M059J (cell line): ENCODE measurements at regions not wholly inside any gene's neighbourhood (a gene's known extent, or its start where the extent isn't known, plus 50 kb on each side); places are given as distances from the start of the nearest gene placed in this dataset.
"Not testable (repeated sequence)": the region's sequence is repeated elsewhere in the genome, so short reads cannot be mapped to it uniquely, and the experiment has no call there.

Experiments
- DNase-seq: peaks from one replicate; pipeline ENCODE4 v3.0.0-alpha.2; 2012; ENCODE audit warnings: low read depth

DNA sequence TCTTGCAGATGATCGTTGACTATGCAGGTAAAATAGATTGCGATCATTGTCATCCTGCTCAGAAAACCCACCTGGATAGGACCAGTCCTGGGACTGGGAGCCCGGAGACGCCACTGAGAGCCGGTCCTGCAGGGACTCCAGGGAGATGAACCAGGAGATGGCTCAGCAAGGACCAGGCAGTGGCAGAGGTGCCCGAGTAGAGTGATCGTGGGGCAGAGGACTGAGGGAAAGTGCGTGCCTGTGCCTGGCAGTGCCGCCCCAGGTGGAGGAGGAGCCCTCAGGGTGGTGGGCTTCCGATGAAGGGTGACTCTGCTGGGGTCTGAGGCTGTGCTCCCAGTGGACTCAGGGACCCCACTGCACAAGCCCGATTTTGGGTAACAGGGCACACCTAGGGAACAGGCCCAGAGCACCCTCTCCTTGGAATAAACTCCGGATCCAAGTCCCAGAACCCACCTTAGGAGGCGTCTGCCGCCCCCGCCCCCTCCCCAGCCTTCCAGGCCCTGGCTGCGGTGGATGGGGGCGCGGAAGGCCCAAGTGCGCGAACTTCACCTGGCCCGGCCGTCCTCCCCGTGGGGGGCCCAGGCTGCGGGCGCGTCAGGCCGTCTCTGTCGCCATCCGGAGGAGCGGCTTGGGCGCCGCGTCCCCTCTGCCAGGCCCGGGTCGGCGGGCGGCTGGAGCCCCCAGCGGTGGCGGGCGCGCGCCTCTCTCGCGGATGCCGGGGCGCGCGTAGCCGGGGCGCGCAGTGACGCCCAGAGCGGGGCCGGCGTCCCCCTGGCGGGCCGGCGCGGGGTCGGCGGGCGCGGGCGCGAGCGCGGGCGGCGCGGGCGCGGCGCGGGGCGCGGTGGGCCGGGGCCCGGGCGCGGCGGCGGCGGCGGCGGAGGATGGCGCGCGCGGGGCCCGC lies 1338.8 kb downstream of the BRD1 start:
- DNase-seq = no peak

- no peak for DNase-seq
These were observed 1339.5 kb downstream of the BRD1 start for GRCh38 chr22:48488149-48488551.

- DNase-seq = no peak
These were observed 1341.1 kb downstream of the BRD1 start for GRCh38 chr22:48486558-48486957.

GRCh38 chr22:48486134-48486532 lies 1341.5 kb downstream of the BRD1 start:
- no peak for DNase-seq

- no peak for DNase-seq
These were observed 1342.2 kb downstream of the BRD1 start for GRCh38 chr22:48485149-48486133.

- DNase-seq = no peak
These were observed 1343.7 kb downstream of the BRD1 start for GRCh38 chr22:48483764-48484528.

DNA sequence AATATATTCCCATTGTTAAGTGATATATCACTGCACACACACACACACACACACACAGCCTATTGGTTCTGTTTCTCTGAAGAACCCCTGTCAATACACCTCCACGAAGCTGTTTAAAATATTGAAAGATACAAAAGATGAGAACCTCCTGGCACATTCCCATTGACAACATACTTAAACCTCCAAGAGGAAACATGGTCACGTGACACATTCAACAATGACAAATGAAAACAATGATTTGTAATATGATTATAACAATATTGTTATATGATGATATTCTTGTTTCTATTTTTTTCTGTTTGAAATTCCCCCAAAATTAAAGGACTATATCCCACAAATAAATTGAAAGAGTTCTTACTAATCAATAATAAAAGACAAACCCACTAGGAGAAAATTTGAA lies 1344.9 kb downstream of the BRD1 start:
- DNase-seq = no peak

- not testable (repeated sequence) for DNase-seq
These were observed 1345.5 kb downstream of the BRD1 start for GRCh38 chr22:48482198-48482597.

GRCh38 chr22:48481748-48482147 lies 1345.9 kb downstream of the BRD1 start:
- DNase-seq = no peak

DNA sequence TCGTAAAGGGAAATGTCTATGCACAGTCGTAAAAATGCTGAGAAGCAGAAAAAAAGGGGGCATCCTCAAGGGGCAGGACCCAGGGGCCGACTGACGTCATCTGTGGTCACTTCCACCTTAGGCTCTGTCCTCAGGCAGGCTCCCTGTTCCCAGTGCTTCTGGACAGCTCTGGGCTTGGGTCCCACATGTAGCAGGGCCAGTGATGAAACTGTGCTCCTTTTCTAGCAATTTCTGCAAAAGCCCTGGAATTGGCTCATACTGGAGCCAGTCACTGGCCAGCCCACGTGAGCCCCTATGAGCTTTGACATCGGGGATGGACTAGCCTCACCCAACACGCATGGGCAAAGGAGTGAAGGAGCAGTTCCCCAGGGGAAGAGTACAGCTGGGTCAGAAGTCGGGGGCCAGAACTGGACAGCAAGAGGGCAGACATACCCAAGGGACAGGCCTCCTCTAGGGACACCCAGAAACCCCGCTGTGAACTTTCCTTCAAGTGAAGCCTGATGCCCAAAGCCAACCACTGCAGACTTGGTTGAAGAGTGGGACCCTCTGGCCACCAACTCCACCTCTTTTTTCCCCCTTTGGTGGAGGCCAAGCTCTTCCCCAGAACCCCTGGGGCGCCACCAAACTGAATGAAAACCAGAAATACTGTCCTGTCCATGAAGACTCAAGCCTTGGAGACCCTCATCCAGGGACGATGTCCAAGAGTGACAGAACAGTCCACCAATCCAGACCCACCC lies 1349.0 kb downstream of the BRD1 start:
- no peak for DNase-seq

DNA sequence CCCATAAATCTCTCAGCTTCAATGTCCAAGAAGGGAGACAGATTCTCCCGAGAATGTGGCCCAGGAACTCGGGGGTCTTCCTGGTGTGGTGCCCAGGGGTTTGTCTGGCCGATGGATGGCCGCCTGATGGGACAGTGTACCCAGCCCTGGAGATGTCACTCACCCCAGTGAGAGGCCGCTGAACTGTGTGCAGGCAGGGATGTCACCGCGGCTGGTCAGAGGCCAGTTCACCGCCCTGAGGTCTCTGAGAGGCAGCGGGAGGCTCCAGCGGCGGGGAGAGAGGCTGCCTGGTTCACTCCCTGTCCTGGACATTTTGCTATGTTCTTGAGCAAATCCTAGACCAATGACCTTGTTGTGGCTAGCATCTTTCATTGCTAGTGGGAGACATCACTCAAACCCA lies 1349.5 kb downstream of the BRD1 start:
- DNase-seq = no peak

- no peak for DNase-seq
These were observed 1350.5 kb downstream of the BRD1 start for GRCh38 chr22:48477031-48477721.

- no peak for DNase-seq
These were observed 1351.1 kb downstream of the BRD1 start for GRCh38 chr22:48476577-48476976.

DNA sequence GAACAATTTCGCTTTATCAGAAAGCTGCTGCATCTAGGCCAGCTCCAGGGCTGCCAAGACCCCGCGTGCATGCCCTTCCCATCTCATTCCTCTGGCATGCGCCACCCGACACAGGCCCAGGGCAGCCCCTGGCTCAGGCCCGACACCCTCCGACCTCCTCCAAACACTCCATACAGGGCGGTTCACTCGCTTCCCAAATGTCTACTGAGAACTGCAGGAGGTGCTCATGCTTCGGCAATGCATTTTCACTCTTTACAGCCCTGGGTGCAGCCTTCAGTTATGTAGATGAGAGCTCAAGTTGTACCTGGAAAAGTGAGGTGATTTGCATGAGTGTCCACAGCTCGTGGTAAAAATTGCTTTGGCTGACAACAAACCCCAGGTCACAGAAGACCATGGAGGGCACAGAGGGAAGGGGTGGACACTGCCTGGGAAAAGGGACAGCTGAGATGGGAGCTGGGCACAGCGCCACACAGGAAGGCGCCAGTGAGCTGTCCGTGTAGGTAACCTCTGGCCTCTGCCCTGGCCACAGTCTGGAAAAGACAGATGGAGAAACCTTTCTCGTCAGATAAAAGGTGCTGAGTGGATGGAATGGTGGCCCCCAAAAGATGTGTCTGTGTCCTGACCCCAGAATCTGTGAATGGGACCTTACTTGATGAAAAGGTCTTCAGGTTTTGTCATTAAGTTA lies 1351.9 kb downstream of the BRD1 start:
- no peak for DNase-seq

DNA sequence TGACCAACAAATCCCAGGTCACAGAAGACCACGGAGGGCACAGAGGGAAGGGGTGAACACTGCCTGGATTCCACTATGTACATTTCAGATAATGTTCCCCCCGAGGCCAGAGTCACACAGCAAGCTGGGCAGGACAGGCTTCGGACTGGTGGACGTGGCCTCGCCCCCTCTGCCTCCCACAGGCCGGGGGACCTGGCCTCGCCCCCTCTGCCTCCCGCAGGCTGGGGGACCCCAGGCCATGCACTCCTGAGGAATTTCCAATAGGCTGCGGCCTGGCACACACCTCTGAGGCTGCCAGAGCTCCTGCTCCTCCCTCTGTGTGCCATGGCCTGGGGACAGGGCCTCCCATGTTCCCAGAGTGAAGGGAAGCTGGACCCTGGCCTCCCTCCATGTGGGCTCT lies 1352.8 kb downstream of the BRD1 start:
- no peak for DNase-seq

GRCh38 chr22:48473202-48473601 lies 1354.5 kb downstream of the BRD1 start:
- DNase-seq = no peak

DNA sequence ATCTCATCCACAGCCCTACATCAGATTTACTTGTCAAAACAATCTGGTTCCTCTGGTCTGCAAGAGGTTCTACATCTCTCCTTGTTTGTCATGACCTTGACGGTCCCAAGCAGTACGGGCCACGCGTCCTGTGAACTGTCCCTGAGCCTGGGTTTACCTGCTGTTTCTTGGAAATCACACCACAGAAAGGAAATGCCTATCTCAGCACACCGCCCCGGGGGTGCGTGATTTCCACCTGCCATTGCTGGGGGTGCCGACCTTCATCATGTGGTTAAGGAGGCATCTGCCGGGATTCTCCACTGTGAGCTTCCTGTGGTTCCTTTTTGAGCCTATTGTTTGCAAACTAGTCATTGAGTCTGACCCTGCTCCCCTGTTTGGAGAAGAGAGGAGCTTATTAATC lies 1363.4 kb downstream of the BRD1 start:
- DNase-seq = no peak

- DNase-seq = no peak
These were observed 1367.5 kb downstream of the BRD1 start for GRCh38 chr22:48459859-48460823.

DNA sequence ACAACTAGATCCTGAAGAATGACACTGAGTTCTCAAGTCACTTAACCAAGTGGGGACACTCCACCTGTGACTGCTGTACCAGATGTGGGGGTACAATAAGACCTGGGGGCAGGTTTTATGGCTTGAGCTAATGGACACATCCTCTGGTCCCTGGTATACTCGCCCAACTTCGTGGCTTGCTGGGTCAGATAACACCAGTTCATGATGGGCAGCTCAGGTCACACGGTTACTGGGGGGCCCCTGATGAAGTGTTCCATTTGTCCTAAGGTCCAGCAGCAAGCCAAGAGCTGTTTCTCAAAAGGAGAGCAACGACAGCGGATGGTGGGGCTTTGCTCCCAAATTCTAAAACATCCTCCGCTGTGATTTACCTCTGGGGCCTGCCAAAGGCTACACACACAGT lies 1368.4 kb downstream of the BRD1 start:
- no peak for DNase-seq
